A549 (cell line): ENCODE measurements at regions not wholly inside any gene's neighbourhood (a gene's known extent, or its start where the extent isn't known, plus 50 kb on each side); places are given as distances from the start of the nearest gene placed in this dataset.

Experiments
- ATAC-seq, 2 experiments: fragments of 200-7000 bp in 1 of 2; fragments of >200 bp in 1 of 2; cut with Nextera tagmentation in 1 of 2; cut with Tn5 transposase in 1 of 2; 3 replicates each; pipeline versions ENCODE4 v1.8.0 to v1.9.1; 2018 to 2020; ENCODE audit warnings: mild to moderate bottlenecking in 1 of 2, moderate library complexity in 1 of 2
- CTCF ChIA-PET: fragments of 300-600 bp; sonication (Branson Sonifier 250); formaldehyde crosslinking; extraction: SDS; loops from one replicate; lab custom pipeline; 2021; ENCODE audit warnings: antibody characterized with exemption, inconsistent platforms; lab: Yijun Ruan, JAX
- POLR2A ChIA-PET: fragments of 350-600 bp; formaldehyde crosslinking; extraction: SDS; loops from one replicate; lab custom pipeline; 2021; ENCODE audit warnings: antibody characterized with exemption, inconsistent platforms; lab: Yijun Ruan, JAX
- DNase-seq, 2 experiments: peaks; one replicate each; pipeline versions ENCODE4 v3.0.0 to v3.0.0-alpha.2; 2011 to 2016; ENCODE audit warnings: low read depth in 1 of 2, low spot score in 1 of 2
- FAIRE-seq: peaks from 2 replicates; lab custom pipeline; 2011; peaks lifted over from hg19 to GRCh38; lab: Jason Lieb, UNC
- H3K27ac ChIP-seq, 2 experiments: fragments of >200 bp; sonication (Bioruptor Twin); formaldehyde crosslinking; 3 replicates each; pipeline ENCODE4 v1.5.1; 2016 to 2017
- H3K4me1 ChIP-seq: fragments of >200 bp; sonication (Bioruptor Twin); formaldehyde crosslinking; 3 replicates; pipeline ENCODE4 v1.6.1; 2016
- H3K4me2 ChIP-seq: fragments of >200 bp; sonication (Bioruptor Twin); formaldehyde crosslinking; 3 replicates; pipeline ENCODE4 v1.6.1; 2016
- H3K4me3 ChIP-seq: fragments of >200 bp; sonication (Bioruptor Twin); formaldehyde crosslinking; 3 replicates; pipeline ENCODE4 v1.5.1; 2016
- H3K9me3 ChIP-seq: fragments of >200 bp; sonication (Bioruptor Twin); formaldehyde crosslinking; 3 replicates; pipeline ENCODE4 v1.6.1; 2016
- CBX8 ChIP-seq: fragments of 200-600 bp; sonication (generic); IDR thresholded peaks from 2 replicates; pipeline ENCODE4 v1.6.1; 2016
- CEBPB ChIP-seq, 2 experiments: fragments of >200 bp in 1 of 2; sonication (Bioruptor Twin) in 1 of 2; formaldehyde crosslinking in 1 of 2; IDR thresholded peaks; 2 replicates each; pipeline ENCODE4 v1.6.1; 2012 to 2016
- CHD2 ChIP-seq: fragments of 150-350 bp; IDR thresholded peaks from 2 replicates; pipeline ENCODE4 v1.6.1; 2014; ENCODE audit warnings: low read length; ENCODE audit not compliant: partially characterized antibody
- CHD4 ChIP-seq: fragments of 200-600 bp; sonication (generic); IDR thresholded peaks from 2 replicates; pipeline ENCODE4 v1.6.1; 2016; ENCODE audit warnings: antibody characterized with exemption, mild to moderate bottlenecking, borderline replicate concordance
- EHF ChIP-seq: fragments of 250-450 bp; sonication (Bioruptor Pico); IDR thresholded peaks from 2 replicates; pipeline ENCODE4 v1.5.0; 2020; ENCODE audit warnings: mild to moderate bottlenecking
- EP300 ChIP-seq, 2 experiments: fragments of >200 bp; sonication (Bioruptor Twin); formaldehyde crosslinking; IDR thresholded peaks; 2 replicates in 1 of 2; 3 replicates in 1 of 2; pipeline ENCODE4 v1.6.1; 2016 to 2017
- ESRRA ChIP-seq: fragments of 150-350 bp; IDR thresholded peaks from 2 replicates; pipeline ENCODE4 v1.6.1; 2014; ENCODE audit warnings: mild to moderate bottlenecking, low read length, borderline replicate concordance
- FOSB ChIP-seq: fragments of 250-450 bp; sonication (Bioruptor Pico); IDR thresholded peaks from 2 replicates; pipeline ENCODE4 v1.5.0; 2020; ENCODE audit warnings: mild to moderate bottlenecking, moderate library complexity
- FOXS1 ChIP-seq: fragments of 250-450 bp; sonication (Bioruptor Pico); IDR thresholded peaks from 2 replicates; pipeline ENCODE4 v1.5.0; 2020; ENCODE audit warnings: mild to moderate bottlenecking, moderate library complexity
- HDAC2 ChIP-seq: fragments of 200-600 bp; sonication (generic); IDR thresholded peaks from 2 replicates; pipeline ENCODE4 v1.6.1; 2016
- HOXA7 ChIP-seq: fragments of 250-450 bp; sonication (Bioruptor Pico); IDR thresholded peaks from 2 replicates; pipeline ENCODE4 v1.5.0; 2020; ENCODE audit warnings: mild to moderate bottlenecking, moderate library complexity
- KDM1A ChIP-seq: fragments of 200-600 bp; sonication (generic); IDR thresholded peaks from 2 replicates; pipeline ENCODE4 v1.6.1; 2016; ENCODE audit warnings: low read depth, mild to moderate bottlenecking
- MAZ ChIP-seq: fragments of 150-350 bp; IDR thresholded peaks from 2 replicates; pipeline ENCODE4 v1.6.1; 2014; ENCODE audit warnings: antibody characterized with exemption, low read depth, low read length, borderline replicate concordance
- MYC ChIP-seq: IDR thresholded peaks from 2 replicates; pipeline ENCODE4 v1.6.1; 2012; ENCODE audit warnings: mild to moderate bottlenecking, inconsistent platforms, low read length, improper control_type of control experiment, borderline replicate concordance
- NPAS2 ChIP-seq: fragments of 250-450 bp; sonication (Bioruptor Pico); IDR thresholded peaks from 2 replicates; pipeline ENCODE4 v1.8.0; 2022; ENCODE audit warnings: mild to moderate bottlenecking, moderate library complexity, borderline replicate concordance
- NR3C1 ChIP-seq: fragments of >200 bp; sonication (Bioruptor Twin); formaldehyde crosslinking; IDR thresholded peaks from 3 replicates; pipeline ENCODE4 v1.6.1; 2017
- PHF8 ChIP-seq: fragments of 200-600 bp; sonication (generic); IDR thresholded peaks from 2 replicates; pipeline ENCODE4 v1.6.1; 2016; ENCODE audit warnings: low read depth, mild to moderate bottlenecking, antibody characterized with exemption, moderate library complexity, borderline replicate concordance
- POLR2A ChIP-seq: IDR thresholded peaks from 2 replicates; pipeline ENCODE4 v1.6.1; 2012; ENCODE audit warnings: mild to moderate bottlenecking, low read length
- RAD21 ChIP-seq, 2 experiments: fragments of >200 bp in 1 of 2; sonication (Bioruptor Twin) in 1 of 2; formaldehyde crosslinking in 1 of 2; IDR thresholded peaks in 1 of 2; conservative IDR thresholded peaks in 1 of 2; 2 replicates in 1 of 2; 3 replicates in 1 of 2; pipeline ENCODE4 v1.6.1; 2012 to 2018; ENCODE audit warnings: inconsistent platforms in 1 of 2
- RARB ChIP-seq: fragments of 250-450 bp; sonication (Bioruptor Pico); IDR thresholded peaks from 2 replicates; pipeline ENCODE4 v1.8.0; 2021; ENCODE audit warnings: mild to moderate bottlenecking, moderate library complexity
- RCOR1 ChIP-seq: fragments of 150-350 bp; IDR thresholded peaks from 2 replicates; pipeline ENCODE4 v1.6.1; 2014; ENCODE audit warnings: antibody characterized with exemption, low read length, low read depth
- RFX5 ChIP-seq: fragments of 450-650 bp; IDR thresholded peaks from 2 replicates; pipeline ENCODE4 v1.7.1; 2014; ENCODE audit warnings: antibody characterized with exemption, mild to moderate bottlenecking, moderate library complexity
- RNF2 ChIP-seq: fragments of 200-600 bp; sonication (generic); IDR thresholded peaks from 2 replicates; pipeline ENCODE4 v1.6.1; 2016; ENCODE audit warnings: low read depth, mild to moderate bottlenecking, antibody characterized with exemption, moderate library complexity, borderline replicate concordance
- TP53 ChIP-seq: fragments of 250-450 bp; sonication (Bioruptor Pico); IDR thresholded peaks from 2 replicates; pipeline ENCODE4 v1.5.0; 2021; ENCODE audit warnings: mild to moderate bottlenecking, moderate library complexity
- ZNF302 ChIP-seq: fragments of 250-450 bp; sonication (Bioruptor Pico); IDR thresholded peaks from 2 replicates; pipeline ENCODE4 v1.9.0; 2021; ENCODE audit warnings: inconsistent platforms, mild to moderate bottlenecking, moderate library complexity
- WGBS: methylation state at CpG from one replicate; pipeline ENCODE4 v1.1.6; 2017; ENCODE audit errors: missing lambda C conversion rate; 5-methylcytosine and 5-hydroxymethylcytosine counted together
- TF ChIP-seq, protein P1 (sequence below): fragments of 250-450 bp; sonication (Bioruptor Pico); IDR thresholded peaks from 2 replicates; pipeline ENCODE4 v1.5.0; 2021; ENCODE audit warnings: mild to moderate bottlenecking, moderate library complexity, borderline replicate concordance
- TF ChIP-seq, protein P2 (sequence below): IDR thresholded peaks from 2 replicates; pipeline ENCODE4 v1.6.1; 2012
- TF ChIP-seq, protein P3 (sequence below): fragments of >200 bp; sonication (Bioruptor Twin); formaldehyde crosslinking; IDR thresholded peaks from 3 replicates; pipeline ENCODE4 v1.5.1; 2016
- TF ChIP-seq, protein P4 (sequence below): IDR thresholded peaks from 2 replicates; pipeline ENCODE4 v1.6.1; 2012
- TF ChIP-seq, protein P5 (sequence below): fragments of 250-450 bp; sonication (Bioruptor Pico); IDR thresholded peaks from 2 replicates; pipeline ENCODE4 v1.5.0; 2020; ENCODE audit warnings: low read depth, mild to moderate bottlenecking, moderate library complexity
- TF ChIP-seq, protein P6 (sequence below): fragments of >200 bp; sonication (Bioruptor Twin); formaldehyde crosslinking; IDR thresholded peaks from 2 replicates; pipeline ENCODE4 v1.6.1; 2016

DNA sequence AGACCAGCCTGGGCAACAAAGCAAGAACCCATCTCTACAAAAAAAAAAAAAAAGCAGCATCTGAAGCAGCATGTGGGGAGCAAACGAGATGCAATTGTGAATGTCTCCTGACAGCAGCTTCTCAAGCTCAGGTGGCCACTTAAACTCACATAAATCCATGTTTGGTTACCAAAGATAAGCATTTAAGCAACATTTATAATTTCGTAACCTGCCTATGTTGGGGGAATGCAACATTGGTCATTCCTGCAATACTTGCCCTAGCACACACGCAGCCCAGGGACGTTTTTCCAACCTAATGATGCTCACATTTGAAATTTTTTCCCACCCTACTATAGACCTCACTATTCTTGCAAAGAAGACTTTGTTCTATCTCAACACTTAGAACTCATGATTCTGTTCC, 113.3 kb downstream of the ZFP64 start:
- POLR2A ChIA-PET: no interaction called here
- H3K4me1 ChIP-seq: 0 out of 3 replicates have a peak, but pooled peaks cover 3% of the 10 kb centered on the region
- CTCF ChIA-PET: interaction anchor here (0.6 to 1.4 kb wide), 2 partner anchors 324 to 439 kb away, joined by 3 read pairs; no protein-coding TSS in a partner anchor
- FAIRE-seq (no peak), ATAC-seq (no peak), DNase-seq (no peak)
- H3K4me2 ChIP-seq: no peak overlapping the region
- no peak overlapping the region for H3K27ac ChIP-seq
- 65% methylated on average over 4 of the region's 4 CpGs for WGBS
- H3K4me3 ChIP-seq: no peak overlapping the region
- TF ChIP-seq CHD2 (no peak), MAZ (no peak), NPAS2 (CRISPR knock-in tag) (no peak), KDM1A (no peak), FOXS1 (CRISPR knock-in tag) (no peak), CBX8 (no peak), EP300 (IDR thresholded peaks at IDR 0.05) (no peak), RCOR1 (no peak), PHF8 (no peak), HDAC2 (no peak), RNF2 (no peak), CHD4 (no peak), ZNF302 (no peak), ESRRA (no peak), TP53 (CRISPR knock-in tag) (no peak)
- TF ChIP-seq, protein P1, sequence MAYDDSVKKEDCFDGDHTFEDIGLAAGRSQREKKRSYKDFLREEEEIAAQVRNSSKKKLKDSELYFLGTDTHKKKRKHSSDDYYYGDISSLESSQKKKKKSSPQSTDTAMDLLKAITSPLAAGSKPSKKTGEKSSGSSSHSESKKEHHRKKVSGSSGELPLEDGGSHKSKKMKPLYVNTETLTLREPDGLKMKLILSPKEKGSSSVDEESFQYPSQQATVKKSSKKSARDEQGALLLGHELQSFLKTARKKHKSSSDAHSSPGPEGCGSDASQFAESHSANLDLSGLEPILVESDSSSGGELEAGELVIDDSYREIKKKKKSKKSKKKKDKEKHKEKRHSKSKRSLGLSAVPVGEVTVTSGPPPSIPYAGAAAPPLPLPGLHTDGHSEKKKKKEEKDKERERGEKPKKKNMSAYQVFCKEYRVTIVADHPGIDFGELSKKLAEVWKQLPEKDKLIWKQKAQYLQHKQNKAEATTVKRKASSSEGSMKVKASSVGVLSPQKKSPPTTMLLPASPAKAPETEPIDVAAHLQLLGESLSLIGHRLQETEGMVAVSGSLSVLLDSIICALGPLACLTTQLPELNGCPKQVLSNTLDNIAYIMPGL (CRISPR knock-in tag): no peak
- TF ChIP-seq, protein P2, sequence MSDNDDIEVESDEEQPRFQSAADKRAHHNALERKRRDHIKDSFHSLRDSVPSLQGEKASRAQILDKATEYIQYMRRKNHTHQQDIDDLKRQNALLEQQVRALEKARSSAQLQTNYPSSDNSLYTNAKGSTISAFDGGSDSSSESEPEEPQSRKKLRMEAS: no peak
- TF ChIP-seq, protein P3, sequence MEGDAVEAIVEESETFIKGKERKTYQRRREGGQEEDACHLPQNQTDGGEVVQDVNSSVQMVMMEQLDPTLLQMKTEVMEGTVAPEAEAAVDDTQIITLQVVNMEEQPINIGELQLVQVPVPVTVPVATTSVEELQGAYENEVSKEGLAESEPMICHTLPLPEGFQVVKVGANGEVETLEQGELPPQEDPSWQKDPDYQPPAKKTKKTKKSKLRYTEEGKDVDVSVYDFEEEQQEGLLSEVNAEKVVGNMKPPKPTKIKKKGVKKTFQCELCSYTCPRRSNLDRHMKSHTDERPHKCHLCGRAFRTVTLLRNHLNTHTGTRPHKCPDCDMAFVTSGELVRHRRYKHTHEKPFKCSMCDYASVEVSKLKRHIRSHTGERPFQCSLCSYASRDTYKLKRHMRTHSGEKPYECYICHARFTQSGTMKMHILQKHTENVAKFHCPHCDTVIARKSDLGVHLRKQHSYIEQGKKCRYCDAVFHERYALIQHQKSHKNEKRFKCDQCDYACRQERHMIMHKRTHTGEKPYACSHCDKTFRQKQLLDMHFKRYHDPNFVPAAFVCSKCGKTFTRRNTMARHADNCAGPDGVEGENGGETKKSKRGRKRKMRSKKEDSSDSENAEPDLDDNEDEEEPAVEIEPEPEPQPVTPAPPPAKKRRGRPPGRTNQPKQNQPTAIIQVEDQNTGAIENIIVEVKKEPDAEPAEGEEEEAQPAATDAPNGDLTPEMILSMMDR: no peak
- TF ChIP-seq, protein P4, sequence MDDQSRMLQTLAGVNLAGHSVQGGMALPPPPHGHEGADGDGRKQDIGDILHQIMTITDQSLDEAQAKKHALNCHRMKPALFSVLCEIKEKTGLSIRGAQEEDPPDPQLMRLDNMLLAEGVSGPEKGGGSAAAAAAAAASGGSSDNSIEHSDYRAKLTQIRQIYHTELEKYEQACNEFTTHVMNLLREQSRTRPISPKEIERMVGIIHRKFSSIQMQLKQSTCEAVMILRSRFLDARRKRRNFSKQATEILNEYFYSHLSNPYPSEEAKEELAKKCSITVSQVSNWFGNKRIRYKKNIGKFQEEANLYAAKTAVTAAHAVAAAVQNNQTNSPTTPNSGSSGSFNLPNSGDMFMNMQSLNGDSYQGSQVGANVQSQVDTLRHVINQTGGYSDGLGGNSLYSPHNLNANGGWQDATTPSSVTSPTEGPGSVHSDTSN: no peak
- H3K9me3 ChIP-seq: no peaks in the 10 kb centered on the region

DNA sequence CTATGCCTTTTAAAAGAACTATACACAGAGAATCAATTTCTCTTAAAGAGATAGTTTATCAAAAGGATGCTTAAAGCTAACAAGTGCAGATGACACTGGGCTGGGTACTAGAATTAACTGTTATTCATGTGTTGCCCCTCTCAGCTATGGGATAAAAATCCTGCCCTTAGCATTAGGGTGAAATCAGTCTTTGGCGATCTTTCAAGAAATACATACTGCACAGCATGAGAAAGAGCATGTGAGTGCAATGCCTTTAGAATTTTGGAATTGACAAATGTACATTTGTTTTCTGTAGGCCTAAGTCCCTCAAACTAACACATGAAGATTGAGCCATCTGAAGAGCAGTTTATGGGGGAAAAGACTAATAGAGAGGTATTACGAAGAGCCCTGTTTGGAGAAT, 115.4 kb downstream of the ZFP64 start:
- no peaks in the 10 kb centered on the region for H3K9me3 ChIP-seq
- no peak for DNase-seq
- no peaks in the 10 kb centered on the region for H3K4me1 ChIP-seq
- H3K4me3 ChIP-seq: no peak overlapping the region
- ATAC-seq: no peak
- ChIA-PET POLR2A (no interaction called here), CTCF (interaction anchor here (0.9 to 1.5 kb wide), 5 partner anchors 10 to 439 kb away, joined by 3 to 4 read pairs (median 3); no protein-coding TSS in a partner anchor)
- no peak for FAIRE-seq
- H3K27ac ChIP-seq: no peak overlapping the region
- TF ChIP-seq RAD21 (conservative IDR thresholded peaks at IDR 0.05 in 1 of 2, IDR thresholded peaks at IDR 0.05 in 1 of 2): no peak
- TF ChIP-seq, protein P5, sequence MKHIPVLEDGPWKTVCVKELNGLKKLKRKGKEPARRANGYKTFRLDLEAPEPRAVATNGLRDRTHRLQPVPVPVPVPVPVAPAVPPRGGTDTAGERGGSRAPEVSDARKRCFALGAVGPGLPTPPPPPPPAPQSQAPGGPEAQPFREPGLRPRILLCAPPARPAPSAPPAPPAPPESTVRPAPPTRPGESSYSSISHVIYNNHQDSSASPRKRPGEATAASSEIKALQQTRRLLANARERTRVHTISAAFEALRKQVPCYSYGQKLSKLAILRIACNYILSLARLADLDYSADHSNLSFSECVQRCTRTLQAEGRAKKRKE (CRISPR knock-in tag): no peak
- no peak for TF ChIP-seq EP300 (IDR thresholded peaks at IDR 0.05)
- no peak for TF ChIP-seq POLR2A
- no peak for TF ChIP-seq RNF2
- no peak for TF ChIP-seq NR3C1
- TF ChIP-seq CEBPB (IDR thresholded peaks at IDR 0.05): no peak
- TF ChIP-seq FOSB: no peak
- no peak for TF ChIP-seq RFX5
- TF ChIP-seq MYC: no peak
- no peak for TF ChIP-seq RARB (CRISPR knock-in tag)
- TF ChIP-seq, protein P6, sequence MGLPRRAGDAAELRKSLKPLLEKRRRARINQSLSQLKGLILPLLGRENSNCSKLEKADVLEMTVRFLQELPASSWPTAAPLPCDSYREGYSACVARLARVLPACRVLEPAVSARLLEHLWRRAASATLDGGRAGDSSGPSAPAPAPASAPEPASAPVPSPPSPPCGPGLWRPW: no peak
- TF ChIP-seq ZNF302: no peak
- TF ChIP-seq HOXA7 (CRISPR knock-in tag): no peak
- TF ChIP-seq KDM1A: no peak
- TF ChIP-seq CBX8: no peak
- no peak for TF ChIP-seq EHF (CRISPR knock-in tag)
- TF ChIP-seq, all 56 proteins: peak for 0
- 97% methylated on average over 2 of the region's 2 CpGs for WGBS
- no peak overlapping the region for H3K4me2 ChIP-seq
